ENCODE measurements at regions not wholly inside any gene's neighbourhood (a gene's known extent, or its start where the extent isn't known, plus 50 kb on each side); places are given as distances from the start of the nearest gene placed in this dataset.

- TF ChIP-seq CTCF (IDR thresholded peaks at IDR 0.05; ENCODE audit: low read length), result no peak
- TF ChIP-seq EZH2 (IDR thresholded peaks at IDR 0.05; ENCODE audit: borderline replicate concordance, low read length), result no peak
Measured at GRCh38 chr4:171612907-171613306, 200.3 kb upstream of the GALNTL6 start.

Measured in OCI-LY1 (cell line).